Esophagus muscularis mucosa (tissue), 4 donors: ENCODE measurements at regions not wholly inside any gene's neighbourhood (a gene's known extent, or its start where the extent isn't known, plus 50 kb on each side); places are given as distances from the start of the nearest gene placed in this dataset.

Source experiments
- DNase-seq: peaks from one replicate; pipeline ENCODE4 v3.0.0-alpha.2; 2017; ENCODE audit errors: extremely low spot score
- H3K27ac ChIP-seq, 4 donors: fragments of 200-600 bp; sonication (generic); replicated peaks in 1 of 4; 1 replicate in 3 of 4; 2 replicates in 1 of 4; pipeline ENCODE4 v1.5.1; 2016 to 2019; ENCODE audit warnings: mild to moderate bottlenecking in 1 of 4
- H3K27me3 ChIP-seq, 4 donors: fragments of 200-600 bp; sonication (generic); one replicate each; pipeline versions ENCODE4 v1.5.1 to v1.6.0; 2016 to 2019
- H3K36me3 ChIP-seq, 4 donors: fragments of 200-600 bp; sonication (generic); one replicate each; pipeline ENCODE4 v1.5.1; 2016 to 2019
- H3K4me1 ChIP-seq, 4 donors: fragments of 200-600 bp; sonication (generic); one replicate each; pipeline ENCODE4 v1.5.1; 2016 to 2019
- H3K4me3 ChIP-seq, 4 donors: fragments of 200-600 bp; sonication (generic); 1 replicate in 2 of 4; 2 replicates in 2 of 4; pipeline ENCODE4 v1.5.1; 2016 to 2019; ENCODE audit warnings: mild to moderate bottlenecking in 4 of 4, moderate library complexity in 1 of 4
- H3K9me3 ChIP-seq, 4 donors: fragments of 200-600 bp; sonication (generic); 1 replicate in 3 of 4; 2 replicates in 1 of 4; pipeline ENCODE4 v1.5.1; 2016 to 2019
- EP300 ChIP-seq: sonication (generic); formaldehyde crosslinking; IDR thresholded peaks from one replicate; pipeline ENCODE4 v1.6.1; 2017; ENCODE audit warnings: antibody characterized with exemption
- POLR2A ChIP-seq: fragments of 450-650 bp; IDR thresholded peaks from one replicate; pipeline ENCODE4 v1.6.1; 2017; ENCODE audit warnings: antibody characterized with exemption, moderate library complexity, mild to moderate bottlenecking, low read depth
- POLR2AphosphoS5 ChIP-seq, 2 donors: sonication (generic); formaldehyde crosslinking; IDR thresholded peaks; one replicate each; pipeline ENCODE4 v1.6.1; 2017; ENCODE audit warnings: antibody characterized with exemption in 2 of 2
- WGBS: methylation state at CpG from one replicate; pipeline ENCODE4 v1.1.5; 2018; 5-methylcytosine and 5-hydroxymethylcytosine counted together
- intact Hi-C: fragments of 100-400 bp; cut with DNase I; formaldehyde crosslinking; loops from one replicate; pipeline ENCODE4 v1.15.1; 2023
- TF ChIP-seq, protein P1 (sequence below), 3 experiments: fragments of 200-600 bp in 2 of 3; fragments of 450-650 bp in 1 of 3; sonication (generic) in 2 of 3; IDR thresholded peaks; one replicate each; pipeline ENCODE4 v1.5.1; 2017 to 2019; ENCODE audit warnings: antibody characterized with exemption in 3 of 3, mild to moderate bottlenecking in 2 of 3, moderate library complexity in 1 of 3

DNA sequence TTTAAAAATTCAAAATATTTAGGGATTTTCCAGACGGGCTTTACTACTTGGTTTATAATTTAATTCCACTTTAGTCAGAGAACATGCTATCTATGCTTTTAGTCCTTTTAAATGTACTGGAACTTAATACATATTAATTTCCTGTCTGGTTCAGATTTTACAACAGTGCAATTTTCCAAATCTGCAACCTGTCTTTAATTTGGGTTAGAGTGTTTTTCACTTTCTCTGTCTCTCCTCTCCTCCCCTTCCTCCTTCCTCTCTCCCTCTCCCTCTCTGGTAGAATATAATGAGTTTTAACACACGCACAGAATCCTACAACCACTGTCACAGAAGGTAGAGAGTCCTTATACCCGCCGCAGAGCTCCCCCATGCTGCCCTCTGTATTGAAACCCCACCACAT lies 950.7 kb downstream of the BRD1 start:
- H3K4me1 ChIP-seq: no peaks in the 10 kb centered on the region
- no peak for DNase-seq
- TF ChIP-seq POLR2AphosphoS5 (IDR thresholded peaks at IDR 0.05): no peak
- no peak for TF ChIP-seq POLR2A
- TF ChIP-seq, protein P1, sequence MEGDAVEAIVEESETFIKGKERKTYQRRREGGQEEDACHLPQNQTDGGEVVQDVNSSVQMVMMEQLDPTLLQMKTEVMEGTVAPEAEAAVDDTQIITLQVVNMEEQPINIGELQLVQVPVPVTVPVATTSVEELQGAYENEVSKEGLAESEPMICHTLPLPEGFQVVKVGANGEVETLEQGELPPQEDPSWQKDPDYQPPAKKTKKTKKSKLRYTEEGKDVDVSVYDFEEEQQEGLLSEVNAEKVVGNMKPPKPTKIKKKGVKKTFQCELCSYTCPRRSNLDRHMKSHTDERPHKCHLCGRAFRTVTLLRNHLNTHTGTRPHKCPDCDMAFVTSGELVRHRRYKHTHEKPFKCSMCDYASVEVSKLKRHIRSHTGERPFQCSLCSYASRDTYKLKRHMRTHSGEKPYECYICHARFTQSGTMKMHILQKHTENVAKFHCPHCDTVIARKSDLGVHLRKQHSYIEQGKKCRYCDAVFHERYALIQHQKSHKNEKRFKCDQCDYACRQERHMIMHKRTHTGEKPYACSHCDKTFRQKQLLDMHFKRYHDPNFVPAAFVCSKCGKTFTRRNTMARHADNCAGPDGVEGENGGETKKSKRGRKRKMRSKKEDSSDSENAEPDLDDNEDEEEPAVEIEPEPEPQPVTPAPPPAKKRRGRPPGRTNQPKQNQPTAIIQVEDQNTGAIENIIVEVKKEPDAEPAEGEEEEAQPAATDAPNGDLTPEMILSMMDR (IDR thresholded peaks at IDR 0.05): no peak
- TF ChIP-seq EP300: no peak
- 67% methylated on average over 4 of the region's 4 CpGs for WGBS
- peaks cover 0 to 5% (median 0%) of the 10 kb centered on the region in 4 donors for H3K9me3 ChIP-seq
- peaks cover 0 to 42% (median 0%) of the 10 kb centered on the region in 4 donors for H3K27me3 ChIP-seq
- intact Hi-C loops: no loop called here
- H3K4me3 ChIP-seq: no peak overlapping the region
- no peaks in the 10 kb centered on the region for H3K36me3 ChIP-seq
- H3K27ac ChIP-seq: no peak overlapping the region

- H3K27ac ChIP-seq: no peak overlapping the region
- peaks cover 0 to 52% (median 0%) of the 10 kb centered on the region in 4 donors for H3K27me3 ChIP-seq
- H3K9me3 ChIP-seq: peaks cover 0 to 9% (median 0%) of the 10 kb centered on the region in 4 donors
- H3K36me3 ChIP-seq: no peaks in the 10 kb centered on the region
- H3K4me1 ChIP-seq: no peaks in the 10 kb centered on the region
- intact Hi-C loops: no loop called here
- no peak for TF ChIP-seq POLR2A
- TF ChIP-seq, protein P1 (IDR thresholded peaks at IDR 0.05): no peak
- no peak for TF ChIP-seq POLR2AphosphoS5 (IDR thresholded peaks at IDR 0.05)
- TF ChIP-seq EP300: no peak
- 49% methylated on average over 5 of the region's 5 CpGs for WGBS
- no peak overlapping the region for H3K4me3 ChIP-seq
- DNase-seq: no peak
Observed at GRCh38 chr22:48874956-48875355, 952.7 kb downstream of the BRD1 start.

- intact Hi-C loops: no loop called here
- no peak for DNase-seq
- H3K27me3 ChIP-seq: peaks cover 0 to 57% (median 0%) of the 10 kb centered on the region in 4 donors
- peaks cover 0 to 12% (median 0%) of the 10 kb centered on the region in 4 donors for H3K9me3 ChIP-seq
- H3K36me3 ChIP-seq: no peaks in the 10 kb centered on the region
- no peaks in the 10 kb centered on the region for H3K4me1 ChIP-seq
- WGBS: 93% methylated on average over 3 of the region's 3 CpGs
- H3K4me3 ChIP-seq: no peak overlapping the region
- TF ChIP-seq, protein P1 (IDR thresholded peaks at IDR 0.05): no peak
- TF ChIP-seq POLR2AphosphoS5 (IDR thresholded peaks at IDR 0.05): no peak
- no peak for TF ChIP-seq POLR2A
- TF ChIP-seq EP300: no peak
- H3K27ac ChIP-seq: no peak overlapping the region
Observed at GRCh38 chr22:48873191-48873520, 954.5 kb downstream of the BRD1 start.

DNA sequence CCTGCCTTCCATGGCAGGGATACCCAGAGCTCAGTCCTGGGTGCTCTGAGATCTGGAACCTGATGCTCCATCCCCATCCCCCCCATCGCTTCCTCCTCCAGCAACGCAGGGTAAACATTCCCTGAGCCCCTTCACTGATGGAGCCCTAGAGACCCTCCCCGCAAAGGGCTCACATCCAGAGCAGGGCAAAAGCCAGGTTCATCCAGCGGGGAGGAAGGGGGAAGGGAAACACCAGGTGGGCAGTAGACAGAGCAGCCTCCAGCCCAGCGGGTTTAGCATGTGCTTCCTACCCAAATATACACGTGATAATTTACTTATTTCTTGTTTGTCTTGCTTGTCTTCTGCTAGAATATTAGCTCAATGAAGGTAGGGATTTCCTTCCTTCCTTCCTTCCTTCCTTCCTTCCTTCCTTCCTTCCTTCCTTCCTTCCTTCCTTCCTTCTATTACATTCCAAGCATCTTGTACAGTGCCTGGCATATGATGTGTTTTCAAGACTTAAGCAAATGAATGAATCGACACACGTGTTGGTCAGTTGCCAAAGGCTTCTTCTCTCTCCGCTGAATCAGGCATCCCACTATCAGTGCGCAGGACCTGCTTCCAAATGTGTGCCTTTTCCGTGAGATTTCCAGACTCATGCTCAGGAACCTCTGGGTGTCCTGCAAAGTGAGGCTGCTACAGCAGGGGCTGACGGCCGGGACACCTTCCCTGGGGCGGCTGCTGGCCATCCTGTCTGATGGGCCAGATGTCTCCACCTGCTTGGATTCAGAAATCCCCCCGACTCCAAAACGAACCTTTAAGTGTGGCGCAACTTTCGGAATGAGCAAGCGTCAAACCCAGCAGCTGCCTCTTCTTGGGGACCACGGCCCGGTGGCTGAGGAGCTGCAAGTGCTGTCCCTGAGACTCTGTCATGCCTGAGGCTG lies 955.1 kb downstream of the BRD1 start:
- H3K27ac ChIP-seq: no peak overlapping the region
- no peak overlapping the region for H3K4me3 ChIP-seq
- no peak for DNase-seq
- no peaks in the 10 kb centered on the region for H3K36me3 ChIP-seq
- H3K27me3 ChIP-seq: peaks cover 0 to 63% (median 0%) of the 10 kb centered on the region in 4 donors
- intact Hi-C loops: no loop called here
- H3K9me3 ChIP-seq: peaks cover 0 to 12% (median 0%) of the 10 kb centered on the region in 4 donors
- no peaks in the 10 kb centered on the region for H3K4me1 ChIP-seq
- 72% methylated on average over 20 of the region's 21 CpGs for WGBS
- no peak for TF ChIP-seq POLR2A

DNA sequence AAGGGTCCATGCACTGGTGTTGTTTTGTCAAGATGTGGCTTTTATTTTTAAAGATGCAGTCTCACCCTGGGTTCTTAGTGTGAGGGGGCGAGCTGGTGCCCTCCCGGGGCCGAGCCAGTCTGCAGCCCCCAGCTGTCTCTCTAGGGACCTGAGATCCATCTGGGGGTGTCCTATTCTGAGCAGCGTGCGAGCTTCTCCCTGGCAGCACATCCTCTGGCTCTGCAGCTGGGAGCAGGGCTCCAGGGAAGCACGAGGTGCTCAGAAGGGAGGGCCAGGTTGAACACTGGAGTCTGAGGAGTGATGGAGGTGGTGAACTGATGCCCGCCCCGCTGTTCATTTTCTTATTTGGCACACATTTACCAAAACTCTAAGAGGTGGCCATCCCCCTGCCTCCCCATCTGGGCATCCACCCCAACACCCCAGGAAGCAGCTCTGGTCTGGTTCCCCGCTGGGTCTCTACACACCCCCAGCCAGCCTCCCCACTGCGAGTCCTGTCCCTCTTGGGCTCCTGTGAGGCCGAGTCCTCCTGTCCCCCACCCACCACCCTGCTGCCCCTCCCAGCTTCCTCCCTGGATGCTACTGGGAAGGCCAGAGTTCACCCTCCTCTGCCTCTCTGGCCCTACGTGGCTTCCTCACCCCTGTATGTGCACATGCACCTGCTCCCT lies 956.4 kb downstream of the BRD1 start:
- TF ChIP-seq POLR2A (no peak), EP300 (no peak), POLR2AphosphoS5 (IDR thresholded peaks at IDR 0.05) (no peak)
- TF ChIP-seq, protein P1 (IDR thresholded peaks at IDR 0.05): no peak
- DNase-seq: no peak
- intact Hi-C loops: no loop called here

More for the DNA sequence above, 956.4 kb downstream of the BRD1 start:
- 73% methylated on average over 12 of the region's 12 CpGs for WGBS
- Histone ChIP-seq H3K9me3 (peaks cover 0 to 10% (median 0%) of the 10 kb centered on the region in 4 donors), H3K36me3 (no peaks in the 10 kb centered on the region), H3K27me3 (peaks cover 0 to 71% (median 0%) of the 10 kb centered on the region in 4 donors), H3K4me1 (no peaks in the 10 kb centered on the region), H3K4me3 (no peak overlapping the region), H3K27ac (no peak overlapping the region)
